CD8-positive, alpha-beta memory T cell (primary cell): ENCODE measurements at regions not wholly inside any gene's neighbourhood (a gene's known extent, or its start where the extent isn't known, plus 50 kb on each side); places are given as distances from the start of the nearest gene placed in this dataset.
A peak's percentile ranks its signal among the peaks of the same experiment; 100 is the strongest.

Experiments
- CTCF ChIA-PET: fragments of 350-600 bp; sonication (Branson Sonifier 250); formaldehyde crosslinking; loops from one replicate; lab custom pipeline; 2021; ENCODE audit warnings: antibody characterized with exemption; lab: Charles Lee
- POLR2A ChIA-PET: fragments of 350-600 bp; sonication (Branson Sonifier 250); formaldehyde crosslinking; loops from one replicate; lab custom pipeline; 2021; ENCODE audit warnings: antibody characterized with exemption; lab: Charles Lee
- DNase-seq, 5 donors: peaks; one replicate each; pipeline versions ENCODE4 v3.0.0 to v3.0.0-alpha.2; 2020 to 2022; ENCODE audit warnings: mixed read lengths in 1 of 5
- H3K27ac ChIP-seq: one replicate; pipeline ENCODE4 v1.7.0; 2013; ENCODE audit warnings: low read depth, mild to moderate bottlenecking, low read length, moderate library complexity
- H3K27me3 ChIP-seq: 2 replicates; pipeline ENCODE4 v1.7.0; 2013; ENCODE audit warnings: low read length, mild to moderate bottlenecking; ENCODE audit not compliant: insufficient read depth, poor library complexity, severe bottlenecking
- H3K36me3 ChIP-seq: 2 replicates; pipeline ENCODE4 v1.7.0; 2013; ENCODE audit warnings: mild to moderate bottlenecking, low read length, moderate library complexity; ENCODE audit not compliant: insufficient read depth
- H3K4me1 ChIP-seq: 2 replicates; pipeline ENCODE4 v1.7.0; 2013; ENCODE audit warnings: mild to moderate bottlenecking, low read length, moderate library complexity; ENCODE audit not compliant: insufficient read depth
- H3K4me3 ChIP-seq: 2 replicates; pipeline ENCODE4 v1.7.0; 2013; ENCODE audit warnings: mild to moderate bottlenecking, low read length
- H3K9me3 ChIP-seq: 2 replicates; pipeline ENCODE4 v1.7.0; 2013; ENCODE audit warnings: mild to moderate bottlenecking, low read length
- H3K27ac Mint-ChIP-seq, 8 donors: one replicate each; pipeline ENCODE4 v1.8.0; 2020 to 2021; ENCODE audit warnings: mixed read lengths in 8 of 8, mild to moderate bottlenecking in 6 of 8, inconsistent platforms in 3 of 8, moderate library complexity in 3 of 8
- H3K27me3 Mint-ChIP-seq, 2 donors: one replicate each; pipeline ENCODE4 v1.8.0; 2020 to 2021; ENCODE audit warnings: mixed read lengths in 2 of 2, mild to moderate bottlenecking in 1 of 2, moderate library complexity in 1 of 2
- H3K36me3 Mint-ChIP-seq, 3 donors: one replicate each; pipeline ENCODE4 v1.8.0; 2020 to 2021; ENCODE audit warnings: mixed read lengths in 3 of 3, inconsistent platforms in 1 of 3, mild to moderate bottlenecking in 1 of 3
- H3K4me1 Mint-ChIP-seq, 3 donors: one replicate each; pipeline ENCODE4 v1.8.0; 2020 to 2021; ENCODE audit warnings: mixed read lengths in 3 of 3, inconsistent platforms in 1 of 3, mild to moderate bottlenecking in 1 of 3
- H3K4me3 Mint-ChIP-seq, 7 donors: one replicate each; pipeline ENCODE4 v1.8.0; 2020 to 2021; ENCODE audit warnings: mixed read lengths in 7 of 7, mild to moderate bottlenecking in 6 of 7, moderate library complexity in 4 of 7, inconsistent platforms in 2 of 7
- H3K9me3 Mint-ChIP-seq, 5 donors: one replicate each; pipeline ENCODE4 v1.8.0; 2020 to 2022; ENCODE audit warnings: mixed read lengths in 5 of 5, mild to moderate bottlenecking in 3 of 5, moderate library complexity in 2 of 5, inconsistent platforms in 1 of 5

- Mint-ChIP-seq H3K27me3 (peaks cover 15 to 36% of the 10 kb centered on the region in 2 donors), H3K9me3 (no peaks in the 10 kb centered on the region), H3K4me1 (no peaks in the 10 kb centered on the region), H3K27ac (no peak overlapping the region), H3K36me3 (no peaks in the 10 kb centered on the region), H3K4me3 (no peak overlapping the region)
- DNase-seq = no peak
- Histone ChIP-seq H3K27me3 (peaks cover 3% of the 10 kb centered on the region), H3K36me3 (no peaks in the 10 kb centered on the region), H3K4me1 (no peaks in the 10 kb centered on the region), H3K27ac (no peak overlapping the region), H3K4me3 (no peak overlapping the region), H3K9me3 (no peaks in the 10 kb centered on the region)
- ChIA-PET CTCF (no interaction called here), POLR2A (no interaction called here)
Measured at GRCh38 chr2:120436460-120436739, 90.5 kb downstream of the INHBB start.

- H3K9me3 Mint-ChIP-seq = no peaks in the 10 kb centered on the region
- H3K4me1 Mint-ChIP-seq = no peaks in the 10 kb centered on the region
- Histone ChIP-seq H3K27me3 (peaks cover 3% of the 10 kb centered on the region), H3K4me1 (no peaks in the 10 kb centered on the region), H3K4me3 (no peak overlapping the region), H3K27ac (no peak overlapping the region), H3K36me3 (no peaks in the 10 kb centered on the region), H3K9me3 (no peaks in the 10 kb centered on the region)
- CTCF ChIA-PET = no interaction called here
- H3K4me3 Mint-ChIP-seq = no peak overlapping the region
- POLR2A ChIA-PET = no interaction called here
- no peaks in the 10 kb centered on the region for H3K36me3 Mint-ChIP-seq
- no peak for DNase-seq
- peaks cover 15 to 40% of the 10 kb centered on the region in 2 donors for H3K27me3 Mint-ChIP-seq
- H3K27ac Mint-ChIP-seq = no peak overlapping the region
Measured at GRCh38 chr2:120436885-120437603, 91.1 kb downstream of the INHBB start.

- POLR2A ChIA-PET = no interaction called here
- H3K27ac ChIP-seq = no peak overlapping the region
- Mint-ChIP-seq H3K27ac (no peak overlapping the region), H3K4me1 (peaks cover 0 to 2% (median 0%) of the 10 kb centered on the region in 3 donors), H3K27me3 (peaks cover 15 to 45% of the 10 kb centered on the region in 2 donors), H3K9me3 (no peaks in the 10 kb centered on the region), H3K36me3 (no peaks in the 10 kb centered on the region), H3K4me3 (no peak overlapping the region)
- H3K9me3 ChIP-seq = no peaks in the 10 kb centered on the region
- no peak for DNase-seq
- H3K4me3 ChIP-seq = no peak overlapping the region
- no peaks in the 10 kb centered on the region for H3K4me1 ChIP-seq
- CTCF ChIA-PET = no interaction called here
- H3K36me3 ChIP-seq = no peaks in the 10 kb centered on the region
- H3K27me3 ChIP-seq = peaks cover 3% of the 10 kb centered on the region
Measured at GRCh38 chr2:120437604-120438000, 91.7 kb downstream of the INHBB start.

- CTCF ChIA-PET = no interaction called here
- H3K9me3 Mint-ChIP-seq = no peaks in the 10 kb centered on the region
- no peak overlapping the region for H3K4me3 Mint-ChIP-seq
- Histone ChIP-seq H3K4me3 (no peak overlapping the region), H3K27ac (no peak overlapping the region), H3K4me1 (no peaks in the 10 kb centered on the region), H3K36me3 (no peaks in the 10 kb centered on the region), H3K9me3 (no peaks in the 10 kb centered on the region), H3K27me3 (peaks cover 3% of the 10 kb centered on the region)
- H3K36me3 Mint-ChIP-seq = no peaks in the 10 kb centered on the region
- no peak for DNase-seq
- POLR2A ChIA-PET = no interaction called here
- H3K27ac Mint-ChIP-seq = no peak overlapping the region
- peaks cover 0 to 8% (median 2%) of the 10 kb centered on the region in 3 donors for H3K4me1 Mint-ChIP-seq
- peaks cover 19 to 51% of the 10 kb centered on the region in 2 donors for H3K27me3 Mint-ChIP-seq
Measured at GRCh38 chr2:120438301-120439066, 92.5 kb downstream of the INHBB start.

- Mint-ChIP-seq H3K27me3 (peaks cover 22 to 56% of the 10 kb centered on the region in 2 donors), H3K4me1 (peaks cover 0 to 9% (median 3%) of the 10 kb centered on the region in 3 donors), H3K4me3 (no peak overlapping the region), H3K9me3 (no peaks in the 10 kb centered on the region), H3K36me3 (no peaks in the 10 kb centered on the region), H3K27ac (no peak overlapping the region)
- Histone ChIP-seq H3K27ac (no peak overlapping the region), H3K36me3 (no peaks in the 10 kb centered on the region), H3K4me1 (no peaks in the 10 kb centered on the region), H3K4me3 (no peak overlapping the region), H3K9me3 (no peaks in the 10 kb centered on the region), H3K27me3 (peaks cover 3% of the 10 kb centered on the region)
- no peak for DNase-seq
- ChIA-PET POLR2A (no interaction called here), CTCF (no interaction called here)
Measured at GRCh38 chr2:120439067-120439368, 93.1 kb downstream of the INHBB start.

- H3K36me3 ChIP-seq = no peaks in the 10 kb centered on the region
- no peaks in the 10 kb centered on the region for H3K36me3 Mint-ChIP-seq
- CTCF ChIA-PET = no interaction called here
- peaks cover 0 to 9% (median 3%) of the 10 kb centered on the region in 3 donors for H3K4me1 Mint-ChIP-seq
- H3K4me3 ChIP-seq = no peak overlapping the region
- H3K4me3 Mint-ChIP-seq = no peak overlapping the region
- no peaks in the 10 kb centered on the region for H3K9me3 Mint-ChIP-seq
- peaks cover 26 to 64% of the 10 kb centered on the region in 2 donors for H3K27me3 Mint-ChIP-seq
- H3K27me3 ChIP-seq = peaks cover 3% of the 10 kb centered on the region
- POLR2A ChIA-PET = no interaction called here
- DNase-seq = no peak
- H3K4me1 ChIP-seq = no peaks in the 10 kb centered on the region
- H3K27ac ChIP-seq = no peak overlapping the region
- H3K27ac Mint-ChIP-seq = no peak overlapping the region
- H3K9me3 ChIP-seq = no peaks in the 10 kb centered on the region
Measured at GRCh38 chr2:120439637-120440384, 93.9 kb downstream of the INHBB start.

GRCh38 chr2:120440521-120441350, 94.8 kb downstream of the INHBB start:
- no peaks in the 10 kb centered on the region for H3K9me3 Mint-ChIP-seq
- H3K4me3 Mint-ChIP-seq = peak overlapping the region in 1 of 7 donors; percentile 72
- H3K27me3 ChIP-seq = peaks cover 3% of the 10 kb centered on the region
- no peak for DNase-seq
- peaks cover 0 to 9% (median 3%) of the 10 kb centered on the region in 3 donors for H3K4me1 Mint-ChIP-seq
- no peaks in the 10 kb centered on the region for H3K9me3 ChIP-seq
- ChIA-PET CTCF (no interaction called here), POLR2A (no interaction called here)
- peaks cover 31 to 72% of the 10 kb centered on the region in 2 donors for H3K27me3 Mint-ChIP-seq
- no peaks in the 10 kb centered on the region for H3K4me1 ChIP-seq
- H3K36me3 Mint-ChIP-seq = no peaks in the 10 kb centered on the region
- H3K27ac Mint-ChIP-seq = no peak overlapping the region
- H3K4me3 ChIP-seq = no peak overlapping the region
- H3K27ac ChIP-seq = no peak overlapping the region
- H3K36me3 ChIP-seq = no peaks in the 10 kb centered on the region
